K562 (cell line): ENCODE measurements at regions not wholly inside any gene's neighbourhood (a gene's known extent, or its start where the extent isn't known, plus 50 kb on each side); places are given as distances from the start of the nearest gene placed in this dataset.

Source experiments
- ATAC-seq: fragments of 200-7000 bp; cut with Tn5 transposase; 3 replicates; pipeline ENCODE4 v1.9.1; 2020; ENCODE audit warnings: moderate library complexity
- BruUV-seq: library from RNA; stranded (reverse); fragments of 400-500 nt; replicated peaks from 2 replicates; lab custom pipeline; 2021; lab: Mats Ljungman, UMichigan
- CTCF ChIA-PET: fragments of 300-600 bp; formaldehyde crosslinking; extraction: SDS; loops from one replicate; lab custom pipeline; 2021; ENCODE audit warnings: low intra/inter-chr PET ratio; lab: Yijun Ruan, JAX
- POLR2A ChIA-PET: fragments of 300-600, 350-650 bp; sonication (Branson Sonifier 250); formaldehyde crosslinking; extraction: SDS; loops from one replicate; lab custom pipeline; 2021; ENCODE audit warnings: antibody characterized with exemption, inconsistent platforms; lab: Yijun Ruan, JAX
- DNase-seq, 4 experiments: peaks; one replicate each; pipeline versions ENCODE4 v3.0.0 to v3.0.0-alpha.2; 2011 to 2018; ENCODE audit warnings: low spot score in 3 of 4, mixed read lengths in 3 of 4; ENCODE audit errors: extremely low read depth in 1 of 4
- FAIRE-seq: peaks from 2 replicates; lab custom pipeline; 2011; peaks lifted over from hg19 to GRCh38; lab: Jason Lieb, UNC
- H2AFZ ChIP-seq: 2 replicates; pipeline ENCODE4 v1.6.0; 2011; ENCODE audit warnings: low read depth, low read length, control low read depth, inconsistent platforms
- H3K27ac ChIP-seq: fragments of 200-600 bp; 3 replicates; pipeline ENCODE4 v1.8.0; 2011; ENCODE audit warnings: low read depth, mild to moderate bottlenecking, control low read depth, inconsistent platforms, low read length, moderate library complexity, mixed read lengths; ENCODE audit errors: extremely low read depth
- H3K27me3 ChIP-seq, 2 experiments: fragments of 300-600 bp in 1 of 2; 2 replicates in 1 of 2; 3 replicates in 1 of 2; pipeline versions ENCODE4 v1.6.0 to v1.8.0; 2011; ENCODE audit warnings: inconsistent platforms in 2 of 2, low read length in 2 of 2, mild to moderate bottlenecking in 1 of 2, mixed read lengths in 1 of 2, moderate library complexity in 1 of 2; ENCODE audit not compliant: control insufficient read depth in 2 of 2, insufficient read depth in 2 of 2
- H3K36me3 ChIP-seq: fragments of 300-600 bp; 3 replicates; pipeline ENCODE4 v1.8.0; 2011; ENCODE audit warnings: mild to moderate bottlenecking, low read length, inconsistent platforms; ENCODE audit not compliant: control insufficient read depth, insufficient read depth
- H3K4me1 ChIP-seq, 2 experiments: fragments of 200-600 bp in 1 of 2; replicated peaks in 1 of 2; 2 replicates in 1 of 2; 3 replicates in 1 of 2; pipeline versions ENCODE4 v1.5.1 to v1.8.0; 2011; ENCODE audit warnings: inconsistent platforms in 2 of 2, low read length in 2 of 2, mild to moderate bottlenecking in 1 of 2, mixed read lengths in 1 of 2, moderate library complexity in 1 of 2; ENCODE audit not compliant: control insufficient read depth in 2 of 2, insufficient read depth in 2 of 2
- H3K4me2 ChIP-seq: 2 replicates; pipeline ENCODE4 v1.6.1; 2011; ENCODE audit warnings: low read length, control low read depth, inconsistent platforms, mixed read lengths; ENCODE audit not compliant: insufficient read depth
- H3K4me3 ChIP-seq: fragments of 200-600 bp; sonication (generic), shearing (Covaris generic); 2 replicates; pipeline ENCODE4 v1.5.1; 2016; ENCODE audit warnings: control low read depth, inconsistent platforms
- H3K79me2 ChIP-seq: fragments of 200-600 bp; 3 replicates; pipeline ENCODE4 v1.8.0; 2011; ENCODE audit warnings: low read length, inconsistent platforms; ENCODE audit not compliant: control insufficient read depth, insufficient read depth
- H3K9ac ChIP-seq, 2 experiments: 2 replicates each; pipeline versions ENCODE4 v1.6.0 to v1.6.1; 2011; ENCODE audit warnings: low read depth in 2 of 2, low read length in 2 of 2, control low read depth in 1 of 2, inconsistent platforms in 1 of 2, mild to moderate bottlenecking in 1 of 2, mixed read lengths in 1 of 2; ENCODE audit not compliant: insufficient read depth in 1 of 2
- H3K9me1 ChIP-seq: one replicate; pipeline ENCODE4 v1.6.0; 2011; ENCODE audit warnings: inconsistent platforms, mild to moderate bottlenecking, low read length, moderate library complexity; ENCODE audit not compliant: control insufficient read depth, insufficient read depth
- H3K9me3 ChIP-seq: replicated peaks from 2 replicates; pipeline ENCODE4 v1.5.1; 2011; ENCODE audit warnings: low read depth, low read length, inconsistent platforms; ENCODE audit not compliant: control insufficient read depth, insufficient read depth
- H4K20me1 ChIP-seq: replicated peaks from 2 replicates; pipeline ENCODE4 v1.6.1; 2011; ENCODE audit warnings: low read length, inconsistent platforms, mixed read lengths; ENCODE audit not compliant: control insufficient read depth, insufficient read depth
- ADNP ChIP-seq: fragments of 200-800 bp; sonication (Bioruptor generic); IDR thresholded peaks from 2 replicates; pipeline ENCODE4 v1.6.1; 2016; ENCODE audit warnings: missing genetic modification characterization, missing compliant biosample characterization
- BCOR ChIP-seq: fragments of 450-650 bp; IDR thresholded peaks from 2 replicates; pipeline ENCODE4 v1.6.1; 2016
- CC2D1A ChIP-seq: fragments of 450-650 bp; IDR thresholded peaks from 2 replicates; pipeline ENCODE4 v1.6.1; 2017; ENCODE audit warnings: mild to moderate bottlenecking
- ERF ChIP-seq: fragments of 450-650 bp; formaldehyde crosslinking; IDR thresholded peaks from 2 replicates; pipeline ENCODE4 v1.4.0; 2020; ENCODE audit warnings: mild to moderate bottlenecking, mixed read lengths
- GTF3C2 ChIP-seq: IDR thresholded peaks from 3 replicates; pipeline ENCODE4 v1.6.1; 2011; ENCODE audit warnings: borderline replicate concordance, mild to moderate bottlenecking, moderate library complexity; ENCODE audit not compliant: insufficient read length; ENCODE audit errors: extremely low read depth
- HDAC2 ChIP-seq: fragments of 450-650 bp; IDR thresholded peaks from 2 replicates; pipeline ENCODE4 v1.6.1; 2016; ENCODE audit warnings: mild to moderate bottlenecking
- PTBP1 ChIP-seq: fragments of 200-400 bp; formaldehyde crosslinking; IDR thresholded peaks from 2 replicates; pipeline ENCODE4 v1.6.1; 2017; ENCODE audit warnings: low read depth, low read length
- RCOR1 ChIP-seq, 2 experiments: IDR thresholded peaks; 2 replicates each; pipeline ENCODE4 v1.6.1; 2012; ENCODE audit warnings: low read depth in 2 of 2, low read length in 2 of 2, borderline replicate concordance in 1 of 2, improper control_type of control experiment in 1 of 2
- SMARCA5 ChIP-seq: fragments of 450-650 bp; IDR thresholded peaks from 2 replicates; pipeline ENCODE4 v1.6.1; 2016
- ZNF436 ChIP-seq: fragments of 250-450, 450-650 bp; sonication (Bioruptor Pico); formaldehyde crosslinking; IDR thresholded peaks from 2 replicates; pipeline ENCODE4 v1.7.0; 2020; ENCODE audit warnings: mild to moderate bottlenecking
- ZNF655 ChIP-seq: fragments of 250-450 bp; sonication (Bioruptor Pico); IDR thresholded peaks from 2 replicates; pipeline ENCODE4 v1.5.0; 2021
- WGBS: fragments of 100-300 bp; shearing (Covaris generic); methylation state at CpG from one replicate; pipeline ENCODE4 v1.1.6; 2016; ENCODE audit warnings: low coverage, mixed read lengths; ENCODE audit not compliant: insufficient coverage; ENCODE audit errors: missing lambda C conversion rate; 5-methylcytosine and 5-hydroxymethylcytosine counted together
- in situ Hi-C: fragments of 300-500 bp; cut with MboI; formaldehyde crosslinking; loops from 4 replicates; pipeline ENCODE4 v1.15.0; 2018; ENCODE audit warnings: inconsistent platforms, mixed read lengths
- intact Hi-C: fragments of 100-400 bp; cut with micrococcal nuclease; formaldehyde crosslinking; loops from 2 replicates; pipeline ENCODE4 v1.14.2; 2022
- TF ChIP-seq, protein P1 (sequence below): fragments of 200-800 bp; sonication (Bioruptor generic); IDR thresholded peaks from 2 replicates; pipeline ENCODE4 v1.6.1; 2016; ENCODE audit warnings: missing genetic modification characterization, missing compliant biosample characterization
- TF ChIP-seq, protein P2 (sequence below): sonication (generic); formaldehyde crosslinking; IDR thresholded peaks from 2 replicates; pipeline ENCODE4 v1.5.0; 2020; ENCODE audit warnings: missing genetic modification reagents

GRCh38 chr9:129240581-129241211 lies 62.6 kb upstream of the IER5L start:
- DNase-seq (no peak), ATAC-seq (no peak), FAIRE-seq (no peak)
- ChIA-PET POLR2A (interaction anchor here (0.6 to 0.8 kb wide), 2 partner anchors 66 to 346 kb away, joined by 3 read pairs; no protein-coding TSS in a partner anchor), CTCF (no interaction called here)
- H3K9me1 ChIP-seq = no peaks in the 10 kb centered on the region
- no peak overlapping the region for H3K27ac ChIP-seq
- 43% methylated on average over 2 of the region's 3 CpGs for WGBS
- in situ Hi-C loops = no loop called here
- intact Hi-C loops = no loop called here
- BruUV-seq = no TSS peak
- H2AFZ ChIP-seq = no peak overlapping the region
- no peak overlapping the region for H3K9ac ChIP-seq
- H3K4me3 ChIP-seq = no peak overlapping the region
- H3K79me2 ChIP-seq = no peaks in the 10 kb centered on the region
- no peaks in the 10 kb centered on the region for H3K9me3 ChIP-seq
- H3K4me1 ChIP-seq = peaks cover 9 to 23% of the 10 kb centered on the region in 2 experiments; a peak in 4 of 5 replicates
- H3K27me3 ChIP-seq = no peaks in the 10 kb centered on the region
- no peaks in the 10 kb centered on the region for H3K36me3 ChIP-seq
- H3K4me2 ChIP-seq = no peak overlapping the region
- no peaks in the 10 kb centered on the region for H4K20me1 ChIP-seq
- TF ChIP-seq ZNF436 (CRISPR knock-in tag) (peak; percentile 96), CC2D1A (peak; percentile 35; the same call in 1 of the 2 replicates), RCOR1 (IDR thresholded peaks at IDR 0.05; ENCODE audit: borderline replicate concordance in 1 of 2, low read depth in 2 of 2, low read length in 2 of 2) (peak in 1 of 2 experiments; percentile 68; a peak in 1 of 4 replicates), ZNF655 (no peak), GTF3C2 (peak; percentile 82), SMARCA5 (peak; percentile 96), ERF (no peak), PTBP1 (peak; percentile 82), BCOR (peak; percentile 98), ADNP (tag) (peak; percentile 75), HDAC2 (peak; percentile 47; the same call in 1 of the 2 replicates)
- TF ChIP-seq, protein P1, sequence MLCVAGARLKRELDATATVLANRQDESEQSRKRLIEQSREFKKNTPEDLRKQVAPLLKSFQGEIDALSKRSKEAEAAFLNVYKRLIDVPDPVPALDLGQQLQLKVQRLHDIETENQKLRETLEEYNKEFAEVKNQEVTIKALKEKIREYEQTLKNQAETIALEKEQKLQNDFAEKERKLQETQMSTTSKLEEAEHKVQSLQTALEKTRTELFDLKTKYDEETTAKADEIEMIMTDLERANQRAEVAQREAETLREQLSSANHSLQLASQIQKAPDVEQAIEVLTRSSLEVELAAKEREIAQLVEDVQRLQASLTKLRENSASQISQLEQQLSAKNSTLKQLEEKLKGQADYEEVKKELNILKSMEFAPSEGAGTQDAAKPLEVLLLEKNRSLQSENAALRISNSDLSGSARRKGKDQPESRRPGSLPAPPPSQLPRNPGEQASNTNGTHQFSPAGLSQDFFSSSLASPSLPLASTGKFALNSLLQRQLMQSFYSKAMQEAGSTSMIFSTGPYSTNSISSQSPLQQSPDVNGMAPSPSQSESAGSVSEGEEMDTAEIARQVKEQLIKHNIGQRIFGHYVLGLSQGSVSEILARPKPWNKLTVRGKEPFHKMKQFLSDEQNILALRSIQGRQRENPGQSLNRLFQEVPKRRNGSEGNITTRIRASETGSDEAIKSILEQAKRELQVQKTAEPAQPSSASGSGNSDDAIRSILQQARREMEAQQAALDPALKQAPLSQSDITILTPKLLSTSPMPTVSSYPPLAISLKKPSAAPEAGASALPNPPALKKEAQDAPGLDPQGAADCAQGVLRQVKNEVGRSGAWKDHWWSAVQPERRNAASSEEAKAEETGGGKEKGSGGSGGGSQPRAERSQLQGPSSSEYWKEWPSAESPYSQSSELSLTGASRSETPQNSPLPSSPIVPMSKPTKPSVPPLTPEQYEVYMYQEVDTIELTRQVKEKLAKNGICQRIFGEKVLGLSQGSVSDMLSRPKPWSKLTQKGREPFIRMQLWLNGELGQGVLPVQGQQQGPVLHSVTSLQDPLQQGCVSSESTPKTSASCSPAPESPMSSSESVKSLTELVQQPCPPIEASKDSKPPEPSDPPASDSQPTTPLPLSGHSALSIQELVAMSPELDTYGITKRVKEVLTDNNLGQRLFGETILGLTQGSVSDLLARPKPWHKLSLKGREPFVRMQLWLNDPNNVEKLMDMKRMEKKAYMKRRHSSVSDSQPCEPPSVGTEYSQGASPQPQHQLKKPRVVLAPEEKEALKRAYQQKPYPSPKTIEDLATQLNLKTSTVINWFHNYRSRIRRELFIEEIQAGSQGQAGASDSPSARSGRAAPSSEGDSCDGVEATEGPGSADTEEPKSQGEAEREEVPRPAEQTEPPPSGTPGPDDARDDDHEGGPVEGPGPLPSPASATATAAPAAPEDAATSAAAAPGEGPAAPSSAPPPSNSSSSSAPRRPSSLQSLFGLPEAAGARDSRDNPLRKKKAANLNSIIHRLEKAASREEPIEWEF (CRISPR knock-in tag) = no peak
- TF ChIP-seq, protein P2, sequence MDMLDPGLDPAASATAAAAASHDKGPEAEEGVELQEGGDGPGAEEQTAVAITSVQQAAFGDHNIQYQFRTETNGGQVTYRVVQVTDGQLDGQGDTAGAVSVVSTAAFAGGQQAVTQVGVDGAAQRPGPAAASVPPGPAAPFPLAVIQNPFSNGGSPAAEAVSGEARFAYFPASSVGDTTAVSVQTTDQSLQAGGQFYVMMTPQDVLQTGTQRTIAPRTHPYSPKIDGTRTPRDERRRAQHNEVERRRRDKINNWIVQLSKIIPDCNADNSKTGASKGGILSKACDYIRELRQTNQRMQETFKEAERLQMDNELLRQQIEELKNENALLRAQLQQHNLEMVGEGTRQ (CRISPR knock-in tag) = no peak
